ENCODE measurements at regions not wholly inside any gene's neighbourhood (a gene's known extent, or its start where the extent isn't known, plus 50 kb on each side); places are given as distances from the start of the nearest gene placed in this dataset.

GRCh38 chr2:174683392-174683759, 80.9 kb downstream of the CHRNA1 start:
- intact Hi-C loops (cut with DNase I), result loop anchor here (2.0 to 5.0 kb wide), 4 partner anchors 51 to 197 kb away; partner anchors contain the start of gene GPR155
- 2 to 5% methylated on average over 10 of the region's 10 CpGs for WGBS, 2 donors
- Histone ChIP-seq H3K9me3 (no peaks in the 10 kb centered on the region), H3K27ac (peak overlapping the region; percentile 88 to 95 (median 90)), H3K4me1 (peaks cover 0 to 40% (median 26%) of the 10 kb centered on the region in 4 donors), H3K27me3 (no peaks in the 10 kb centered on the region), H3K4me3 (peak overlapping the region; percentile 84 to 96 (median 92)), H3K36me3 (no peaks in the 10 kb centered on the region)
- TF ChIP-seq EP300 (IDR thresholded peaks at IDR 0.05), result no peak
- TF ChIP-seq POLR2A (IDR thresholded peaks at IDR 0.05), result no peak
- TF ChIP-seq CTCF (IDR thresholded peaks at IDR 0.05), result no peak
- no peak for TF ChIP-seq POLR2AphosphoS5 (IDR thresholded peaks at IDR 0.05)
- no peak for DNase-seq

DNA sequence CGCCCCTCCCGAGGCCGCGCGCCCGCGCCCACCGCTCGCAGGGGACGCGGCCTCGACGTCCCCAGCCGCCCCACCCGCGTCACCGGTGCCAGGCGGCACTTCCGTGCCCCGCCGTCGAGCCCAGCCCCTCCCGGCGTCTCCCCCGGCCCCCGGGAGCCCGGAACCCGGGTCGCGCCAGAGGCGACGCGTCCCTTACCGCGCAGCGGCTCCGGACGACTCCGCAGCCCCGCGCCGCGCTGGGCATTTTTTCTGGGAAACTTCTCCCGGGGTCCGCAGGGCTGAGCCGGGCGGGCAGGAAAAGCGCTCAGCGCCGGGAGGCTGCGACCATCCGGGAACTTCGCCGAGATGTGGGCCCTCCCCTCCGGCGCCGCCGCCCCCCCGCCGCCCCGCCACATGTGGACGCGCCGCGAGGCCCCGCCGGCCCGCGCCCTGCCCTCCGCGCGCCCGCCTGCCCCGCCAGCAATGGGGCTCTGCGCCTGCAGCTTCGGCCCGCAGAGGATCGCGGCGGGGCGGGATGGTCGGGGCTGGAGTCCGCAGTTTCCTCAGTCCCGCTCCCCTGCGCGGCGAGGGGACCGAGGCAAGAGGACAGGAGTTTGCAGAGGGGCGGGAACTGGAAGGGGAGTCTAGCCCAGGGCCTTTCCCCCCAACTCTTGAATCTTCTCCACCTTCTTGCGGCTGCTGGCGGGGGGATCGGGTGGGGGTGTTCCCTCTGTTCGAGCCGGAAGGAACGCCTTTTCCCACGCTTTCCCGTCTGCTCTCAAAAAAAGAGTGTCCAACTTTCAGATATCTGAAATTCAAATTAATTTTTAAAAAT, 81.5 kb downstream of the CHRNA1 start:
- Histone ChIP-seq H3K9me3 (no peaks in the 10 kb centered on the region), H3K4me3 (peak overlapping the region; percentile 84 to 96 (median 92)), H3K4me1 (peaks cover 0 to 46% (median 27%) of the 10 kb centered on the region in 4 donors), H3K36me3 (no peaks in the 10 kb centered on the region), H3K27ac (peak overlapping the region; percentile 88 to 95 (median 90)), H3K27me3 (no peaks in the 10 kb centered on the region)
- peak in 2 of 4 donors; percentile 63 for TF ChIP-seq POLR2AphosphoS5 (IDR thresholded peaks at IDR 0.05)
- TF ChIP-seq EP300 (IDR thresholded peaks at IDR 0.05), result no peak
- no peak for TF ChIP-seq CTCF (IDR thresholded peaks at IDR 0.05)
- WGBS, 2 donors, result 1% methylated on average over 97 of the region's 97 CpGs
- intact Hi-C loops (cut with DNase I), result loop anchor here (2.0 to 5.0 kb wide), 4 partner anchors 50 to 196 kb away; partner anchors contain the start of gene GPR155
- DNase-seq, result peak; percentile 88

DNA sequence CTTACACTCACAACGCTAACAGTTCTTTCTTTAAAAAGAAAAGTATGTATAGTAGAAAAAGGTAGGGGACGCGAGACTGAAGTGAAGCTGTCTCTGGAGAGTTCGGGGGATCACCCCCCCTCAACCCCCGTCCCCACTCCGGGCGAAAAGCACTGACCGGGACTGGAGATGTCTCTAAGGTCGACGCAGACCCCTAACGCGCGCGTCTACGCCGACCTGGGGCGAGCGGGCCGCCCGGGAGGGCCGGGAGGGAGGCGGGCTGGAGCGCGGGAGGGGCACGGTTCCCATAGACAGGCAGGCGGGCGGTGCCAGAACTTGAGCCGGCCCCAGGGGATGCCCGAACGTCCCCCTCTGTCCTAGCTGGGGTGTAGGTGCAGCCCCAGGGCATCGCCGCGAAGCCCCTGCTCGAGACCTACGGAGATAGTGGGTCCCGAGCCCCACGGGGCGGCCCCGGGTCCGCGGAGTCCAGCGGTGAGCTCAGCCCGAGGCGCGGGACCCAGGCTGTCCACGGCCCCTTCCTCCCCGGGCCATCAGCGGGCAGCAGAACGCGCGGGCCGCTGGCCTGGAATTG, 82.2 kb downstream of the CHRNA1 start:
- Histone ChIP-seq H3K4me3 (peak overlapping the region; percentile 84 to 96 (median 92)), H3K36me3 (no peaks in the 10 kb centered on the region), H3K27ac (peak overlapping the region; percentile 88 to 95 (median 90)), H3K4me1 (peaks cover 0 to 48% (median 29%) of the 10 kb centered on the region in 4 donors), H3K27me3 (no peaks in the 10 kb centered on the region), H3K9me3 (no peaks in the 10 kb centered on the region)
- peak; percentile 78 for DNase-seq
- 1% methylated on average over 52 of the region's 52 CpGs for WGBS, 2 donors
- TF ChIP-seq EP300 (IDR thresholded peaks at IDR 0.05), result no peak
- no peak for TF ChIP-seq CTCF (IDR thresholded peaks at IDR 0.05)
- TF ChIP-seq POLR2AphosphoS5 (IDR thresholded peaks at IDR 0.05), result no peak
- no peak for TF ChIP-seq POLR2A (IDR thresholded peaks at IDR 0.05)
- intact Hi-C loops (cut with DNase I), result loop anchor here (2.0 to 5.0 kb wide), 4 partner anchors 50 to 195 kb away; partner anchors contain the start of gene GPR155

DNA sequence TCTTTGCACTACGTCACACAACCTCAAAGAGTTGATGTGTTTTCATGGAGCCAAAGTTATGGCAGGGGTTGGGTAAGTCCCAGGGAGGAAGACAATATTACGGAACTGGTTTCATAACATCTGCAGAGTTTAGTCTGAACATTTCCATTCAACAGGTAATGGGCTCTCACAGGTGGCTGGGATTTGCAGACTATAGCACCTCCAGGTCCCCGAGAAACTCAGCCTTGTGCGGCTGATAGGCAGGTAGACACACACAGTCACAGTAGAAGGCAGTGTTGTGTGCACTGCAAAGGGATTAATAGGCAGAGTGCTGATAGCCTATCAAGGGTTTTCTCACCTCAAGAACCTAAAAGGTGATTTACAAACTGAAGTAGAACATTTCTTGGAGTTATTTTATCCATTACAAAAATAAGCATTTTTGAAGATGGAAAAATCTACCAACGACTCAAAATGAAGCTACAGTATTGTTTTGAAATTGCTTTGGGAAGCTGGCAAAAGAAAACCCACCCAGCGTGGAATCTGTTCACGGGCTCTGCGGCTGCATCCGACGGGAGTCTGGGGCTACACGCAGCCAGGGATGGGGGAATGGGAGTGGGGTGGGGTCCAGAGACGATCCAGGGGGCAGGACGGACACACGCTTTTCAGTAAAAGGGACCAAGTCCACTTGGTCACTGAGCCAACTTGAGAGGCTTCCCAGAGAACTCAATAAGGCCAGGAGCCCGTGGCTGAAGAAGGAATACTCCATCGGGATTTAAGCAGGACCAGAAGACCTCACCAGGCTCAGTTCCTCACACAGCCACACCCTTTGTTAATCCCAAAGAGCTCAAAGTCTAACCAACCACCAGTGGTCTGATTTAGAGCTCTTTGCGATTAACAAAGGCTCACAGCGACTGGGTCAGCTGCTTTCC, 82.9 kb downstream of the CHRNA1 start:
- peak; percentile 75 for DNase-seq
- Histone ChIP-seq H3K27ac (peak overlapping the region; percentile 88 to 95 (median 90)), H3K9me3 (no peaks in the 10 kb centered on the region), H3K4me3 (peak overlapping the region; percentile 84 to 96 (median 92)), H3K4me1 (peaks cover 0 to 48% (median 29%) of the 10 kb centered on the region in 4 donors), H3K36me3 (peaks cover 0 to 7% (median 0%) of the 10 kb centered on the region in 4 donors), H3K27me3 (no peaks in the 10 kb centered on the region)
- 53 to 55% methylated on average over 18 of the region's 18 CpGs for WGBS, 2 donors
- TF ChIP-seq CTCF (IDR thresholded peaks at IDR 0.05) (no peak), POLR2A (IDR thresholded peaks at IDR 0.05) (no peak), POLR2AphosphoS5 (IDR thresholded peaks at IDR 0.05) (no peak), EP300 (IDR thresholded peaks at IDR 0.05) (no peak)
- intact Hi-C loops (cut with DNase I), result loop anchor here (2.0 to 5.0 kb wide), 4 partner anchors 49 to 195 kb away; partner anchors contain the start of gene GPR155
